ENCODE measurements at regions not wholly inside any gene's neighbourhood (a gene's known extent, or its start where the extent isn't known, plus 50 kb on each side); places are given as distances from the start of the nearest gene placed in this dataset.

- TF ChIP-seq CTCF (optimal IDR thresholded peaks at IDR 0.05 in 1 of 3, IDR thresholded peaks at IDR 0.05 in 1 of 3, conservative IDR thresholded peaks at IDR 0.05 in 1 of 3; ENCODE audit: extremely low read depth in 1 of 3, insufficient read depth in 2 of 3, low read length in 3 of 3) = no peak
- no peak for TF ChIP-seq EZH2 (IDR thresholded peaks at IDR 0.05; ENCODE audit: low read length)
These were observed 85.6 kb downstream of the C5orf15 start for GRCh38 chr5:133882846-133883245.
